ENCODE measurements at regions not wholly inside any gene's neighbourhood (a gene's known extent, or its start where the extent isn't known, plus 50 kb on each side); places are given as distances from the start of the nearest gene placed in this dataset.
A peak's percentile ranks its signal among the peaks of the same experiment; 100 is the strongest.
"Not testable (repeated sequence)": the region's sequence is repeated elsewhere in the genome, so short reads cannot be mapped to it uniquely, and the experiment has no call there.

- DNase-seq, result not testable (repeated sequence)
These were observed 275.0 kb upstream of the PDE3A start for GRCh38 chr12:20093190-20093810.

GRCh38 chr12:20096430-20096829 lies 271.9 kb upstream of the PDE3A start:
- no peak for DNase-seq

DNA sequence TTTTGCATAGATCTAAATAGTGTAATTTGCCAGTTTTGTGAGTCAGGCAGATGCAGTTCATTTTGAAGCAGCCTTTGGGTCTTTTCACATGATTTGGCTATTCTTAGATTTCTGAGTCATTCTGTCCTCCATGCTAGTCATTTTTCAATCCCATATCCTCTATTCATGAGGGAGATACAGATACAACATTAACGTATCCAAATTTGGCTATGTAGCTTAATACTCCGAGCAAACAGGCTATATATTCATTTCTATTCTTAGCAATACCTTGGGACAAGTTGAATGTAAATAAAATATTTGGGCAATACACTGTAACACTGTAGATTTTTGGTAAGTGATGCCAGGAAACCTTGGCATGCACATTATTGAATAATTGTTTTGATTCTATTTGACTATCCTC lies 270.7 kb upstream of the PDE3A start:
- peak; percentile 65 for DNase-seq

GRCh38 chr12:20099395-20100183 lies 268.7 kb upstream of the PDE3A start:
- DNase-seq, result no peak

DNA sequence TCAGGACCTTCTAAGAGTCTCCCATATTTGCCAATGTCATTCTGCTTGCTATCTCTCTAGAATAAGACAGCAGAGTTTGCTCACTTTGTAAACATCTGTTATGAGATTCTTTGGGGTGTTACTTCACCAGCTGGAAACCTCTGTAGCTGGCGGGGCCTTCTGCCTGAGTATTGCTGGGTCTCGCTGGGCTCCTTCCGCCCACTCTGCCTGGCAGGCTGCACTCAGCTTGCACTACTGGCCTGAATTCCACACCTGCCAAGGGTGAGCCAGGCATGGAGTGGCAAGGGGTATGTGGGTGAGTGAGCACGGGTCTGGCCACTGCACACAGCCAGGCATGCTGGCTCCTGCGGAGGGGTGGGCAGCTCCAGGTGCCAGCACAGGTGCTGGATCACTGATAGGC lies 267.3 kb upstream of the PDE3A start:
- peak; percentile 8 for DNase-seq

- DNase-seq, result peak; percentile 22
These were observed 262.4 kb upstream of the PDE3A start for GRCh38 chr12:20105943-20106342.

DNA sequence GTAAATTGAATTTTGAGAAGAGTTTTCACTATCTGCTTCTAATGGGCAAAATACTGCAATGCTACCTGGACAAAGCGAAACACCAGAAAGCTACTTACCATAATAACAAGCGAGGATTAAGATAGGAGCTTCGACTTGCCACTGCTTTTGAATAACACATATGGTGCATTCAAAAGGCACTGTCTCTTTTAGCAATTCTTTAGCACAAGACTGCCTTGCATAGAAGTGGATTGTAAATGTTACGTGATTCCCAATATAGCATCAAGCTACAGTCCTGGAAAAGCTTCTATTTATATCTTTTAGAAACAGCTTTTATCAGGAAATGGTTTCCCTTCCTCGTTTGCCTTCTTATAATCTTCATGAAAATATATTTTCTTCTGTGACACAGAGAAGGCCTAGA lies 258.7 kb upstream of the PDE3A start:
- no peak for DNase-seq

GRCh38 chr12:20115371-20115770 lies 253.0 kb upstream of the PDE3A start:
- DNase-seq, result not testable (repeated sequence)

DNA sequence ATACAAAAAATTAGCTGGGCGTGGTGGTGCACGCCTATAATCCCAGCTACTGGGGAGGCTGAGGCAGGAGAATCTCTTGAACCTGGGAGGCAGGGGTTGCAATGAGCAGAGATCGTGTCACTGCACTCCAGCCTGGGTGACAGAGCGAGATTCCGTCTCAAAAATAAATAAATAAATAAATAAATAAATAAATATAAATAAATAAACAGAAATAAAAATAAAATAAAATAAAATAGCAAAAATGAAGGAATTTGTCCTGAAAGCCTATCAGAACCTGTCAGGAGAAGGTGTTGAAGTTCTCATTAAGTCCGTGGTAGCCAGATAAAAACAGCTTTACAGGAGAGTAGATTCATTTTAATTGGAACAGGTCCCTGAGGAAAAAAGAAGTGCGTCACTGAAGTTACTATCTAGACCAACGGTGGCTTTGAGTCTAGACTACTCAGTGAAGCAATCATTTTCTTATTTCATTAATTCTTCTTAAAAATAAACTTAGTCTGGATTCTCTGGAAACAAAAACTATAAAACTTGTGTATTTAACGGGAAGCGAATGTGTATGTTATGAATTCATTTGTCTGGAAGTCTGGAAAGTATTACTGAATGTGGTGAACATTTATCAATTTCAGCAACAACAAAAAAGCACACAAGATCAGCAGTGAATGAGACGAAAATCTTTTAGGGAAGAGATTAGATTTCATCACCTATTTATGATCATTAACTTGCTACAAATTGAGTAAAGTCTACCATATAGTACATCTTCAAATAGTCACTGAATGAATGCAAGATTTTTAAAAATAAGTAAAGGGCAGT lies 248.5 kb upstream of the PDE3A start:
- DNase-seq, result no peak

DNA sequence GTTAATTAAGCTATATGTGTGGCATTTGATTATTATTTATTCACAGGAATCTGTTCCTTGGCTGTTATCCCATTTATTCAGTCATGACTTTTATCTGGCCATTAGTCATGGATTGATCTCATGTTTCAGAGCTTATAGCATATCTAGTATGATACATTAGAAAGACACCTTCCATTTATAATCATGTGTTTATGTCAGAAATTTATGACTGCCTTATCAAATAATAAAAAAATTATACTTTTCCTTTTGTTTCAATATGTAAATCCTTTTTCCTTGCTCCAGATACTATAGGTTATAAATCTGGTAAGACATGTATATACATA lies 248.0 kb upstream of the PDE3A start:
- peak; percentile 9 for DNase-seq

DNA sequence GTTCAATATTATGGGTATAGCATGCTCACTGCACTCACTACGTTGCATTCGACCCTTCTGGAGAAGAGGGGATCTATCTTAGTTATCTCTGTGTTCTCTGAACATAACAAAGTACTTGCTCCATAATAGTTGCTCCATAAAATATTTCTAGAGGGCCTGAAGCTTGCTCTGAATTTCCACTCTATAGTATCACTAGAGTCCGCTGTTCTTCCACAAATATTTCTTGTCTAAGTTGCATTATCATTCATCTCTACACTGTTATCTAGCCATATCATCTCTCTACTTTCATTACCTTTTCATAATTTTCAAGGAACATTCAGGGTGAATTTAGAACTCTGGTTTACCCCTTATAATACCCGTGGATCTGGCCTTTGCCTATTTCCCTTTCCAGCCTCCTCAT lies 246.1 kb upstream of the PDE3A start:
- no peak for DNase-seq

DNA sequence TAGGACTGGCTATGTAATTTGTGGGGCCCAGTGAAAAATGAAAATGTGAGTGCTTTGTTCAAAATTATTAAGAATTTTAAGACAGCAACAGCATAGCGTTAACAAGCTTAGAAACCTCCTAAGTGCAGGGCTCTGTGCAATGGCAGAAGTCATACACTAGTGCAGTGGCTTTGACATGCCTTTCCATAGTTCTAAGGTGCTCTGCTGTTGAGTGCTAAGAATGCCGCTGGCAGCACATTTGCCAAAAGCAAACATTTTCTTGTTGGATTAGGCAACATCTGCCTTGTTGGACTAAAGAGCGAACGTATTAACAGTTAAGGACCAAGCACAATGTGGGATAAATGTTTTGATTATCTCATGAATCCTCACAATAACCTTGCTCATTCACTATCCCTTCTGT lies 244.9 kb upstream of the PDE3A start:
- DNase-seq, result no peak

- DNase-seq, result no peak
These were observed 243.0 kb upstream of the PDE3A start for GRCh38 chr12:20125276-20125798.

DNA sequence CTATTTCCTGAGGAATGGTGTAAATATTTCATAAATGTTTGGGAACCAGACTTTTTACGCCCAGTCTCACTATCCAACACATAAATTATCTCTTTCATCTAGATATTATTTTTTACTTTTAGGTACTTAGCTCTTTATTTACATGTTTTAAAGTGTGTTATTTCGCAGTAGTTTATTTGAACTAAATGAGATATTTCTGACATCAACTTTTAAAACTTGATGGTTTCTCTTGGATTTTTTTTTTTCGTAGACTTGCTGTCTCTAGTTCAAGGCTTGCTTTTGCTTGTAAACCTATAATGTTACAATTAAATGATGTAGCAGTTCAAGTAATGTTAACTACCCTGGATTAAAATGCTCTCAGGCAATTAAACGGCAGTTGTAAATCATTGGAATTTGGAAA lies 241.7 kb upstream of the PDE3A start:
- DNase-seq, result no peak

DNA sequence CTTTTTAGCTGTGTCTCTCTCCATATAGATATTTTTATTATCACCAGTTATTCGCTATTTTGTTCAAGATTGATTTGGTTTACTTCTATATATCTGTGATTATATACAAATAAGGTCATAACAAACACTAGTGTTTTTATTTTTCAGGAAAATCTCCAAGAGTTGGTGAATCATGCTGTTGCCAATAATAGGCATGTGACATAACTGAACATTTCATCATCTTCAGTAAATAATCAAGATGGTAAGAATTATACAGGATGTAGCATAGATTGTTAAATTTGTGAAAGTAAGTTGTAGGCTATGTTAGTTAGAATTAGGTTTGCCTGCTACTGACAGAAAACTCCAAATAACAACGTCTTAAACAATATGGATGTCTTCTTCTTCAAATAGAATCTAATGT lies 240.9 kb upstream of the PDE3A start:
- DNase-seq, result peak; percentile 27

GRCh38 chr12:20128928-20129327 lies 239.4 kb upstream of the PDE3A start:
- peak; percentile 22 for DNase-seq

DNA sequence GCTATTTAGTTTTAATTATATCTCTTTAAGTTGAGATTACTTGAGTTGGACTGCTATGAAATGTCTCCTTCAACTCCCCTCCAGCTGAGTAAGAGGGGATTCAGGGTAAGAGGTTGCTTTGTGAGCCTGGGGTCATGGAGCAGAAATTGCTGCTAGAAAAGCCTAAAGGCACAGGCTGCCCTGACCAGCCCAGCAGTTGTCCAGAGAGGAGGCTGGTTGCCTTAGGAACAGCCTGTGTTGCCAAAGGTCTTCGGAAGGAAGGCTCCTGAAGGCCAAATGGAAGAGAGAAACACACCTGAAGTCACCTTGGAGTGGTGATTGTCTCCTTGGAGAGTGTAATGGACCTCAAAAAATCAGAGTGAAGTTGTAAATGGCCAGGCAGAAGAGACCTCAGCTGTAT lies 235.5 kb upstream of the PDE3A start:
- DNase-seq, result no peak

GRCh38 chr12:20134652-20135051 lies 233.7 kb upstream of the PDE3A start:
- no peak for DNase-seq

DNA sequence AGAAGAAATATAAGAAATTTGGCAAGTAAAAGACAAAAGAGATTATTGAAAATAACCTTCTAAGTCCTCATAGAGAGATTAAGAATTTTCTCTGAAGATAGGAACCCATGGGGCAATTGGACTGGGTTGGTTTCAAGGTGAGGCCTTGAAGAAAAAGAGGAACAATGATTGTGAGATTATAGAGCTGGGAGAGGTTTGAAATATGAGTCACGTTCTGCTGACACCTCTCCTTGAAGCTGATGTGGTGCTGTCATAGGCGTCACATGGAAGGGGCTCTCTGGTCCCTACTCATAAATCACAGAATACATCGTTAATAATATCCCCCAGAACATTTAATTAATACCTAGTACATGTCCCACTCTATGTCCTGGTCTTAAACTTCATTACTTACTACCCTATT lies 227.6 kb upstream of the PDE3A start:
- no peak for DNase-seq

GRCh38 chr12:20142316-20142715 lies 226.0 kb upstream of the PDE3A start:
- DNase-seq, result no peak

DNA sequence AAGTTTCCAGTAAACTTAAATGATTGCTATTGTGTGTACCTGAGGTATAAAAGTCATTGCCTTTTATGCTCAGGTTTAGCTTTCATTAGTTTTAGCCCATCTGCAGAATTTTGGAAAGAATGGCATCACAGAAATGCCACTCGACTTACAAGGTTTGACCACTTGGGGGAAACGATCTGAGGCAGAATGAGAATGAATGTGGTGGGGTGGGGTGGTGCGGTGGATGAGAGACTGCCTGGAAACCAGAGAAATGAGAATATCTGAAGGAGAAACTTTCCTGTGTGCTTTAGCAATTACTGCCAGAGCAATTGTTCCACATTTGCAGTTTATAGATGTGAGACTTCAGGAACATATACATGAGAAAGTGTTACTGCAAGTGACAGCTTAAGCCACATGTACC lies 225.4 kb upstream of the PDE3A start:
- no peak for DNase-seq

GRCh38 chr12:20144341-20144740 lies 224.0 kb upstream of the PDE3A start:
- DNase-seq, result no peak

GRCh38 chr12:20148241-20148640 lies 220.1 kb upstream of the PDE3A start:
- DNase-seq, result no peak

Data from HCEC 1CT (cell line).